22Rv1 (cell line): ENCODE measurements at regions not wholly inside any gene's neighbourhood (a gene's known extent, or its start where the extent isn't known, plus 50 kb on each side); places are given as distances from the start of the nearest gene placed in this dataset.

Experiments
- H3K27ac ChIP-seq: fragments of 450-650 bp; 2 replicates; pipeline ENCODE4 v1.5.1; 2017
- CTCF ChIP-seq: fragments of 450-650 bp; IDR thresholded peaks from 2 replicates; pipeline ENCODE4 v1.5.1; 2017; ENCODE audit warnings: mild to moderate bottlenecking
- ZFX ChIP-seq: fragments of 450-650 bp; IDR thresholded peaks from 2 replicates; pipeline ENCODE4 v1.6.1; 2017; ENCODE audit warnings: antibody characterized with exemption, borderline replicate concordance

GRCh38 chr3:74267131-74267530, 347.3 kb downstream of the CNTN3 start:
- TF ChIP-seq ZFX (no peak), CTCF (no peak)

GRCh38 chr3:74265069-74265468, 349.4 kb downstream of the CNTN3 start:
- TF ChIP-seq ZFX (no peak), CTCF (no peak)
- no peak overlapping the region for H3K27ac ChIP-seq

More at GRCh38 chr3:74267131-74267530, 347.3 kb downstream of the CNTN3 start:
- H3K27ac ChIP-seq: no peak overlapping the region

- no peak for TF ChIP-seq CTCF
- no peak overlapping the region for H3K27ac ChIP-seq
These were observed 351.4 kb downstream of the CNTN3 start for GRCh38 chr3:74263031-74263430.

GRCh38 chr3:74233091-74233490, 381.4 kb downstream of the CNTN3 start:
- no peak overlapping the region for H3K27ac ChIP-seq
- TF ChIP-seq ZFX (no peak), CTCF (no peak)

GRCh38 chr3:74217467-74217866, 397.0 kb downstream of the CNTN3 start:
- H3K27ac ChIP-seq: no peak overlapping the region
- TF ChIP-seq CTCF: no peak
- TF ChIP-seq ZFX: no peak

- no peak overlapping the region for H3K27ac ChIP-seq
- no peak for TF ChIP-seq CTCF
- no peak for TF ChIP-seq ZFX
These were observed 400.2 kb downstream of the CNTN3 start for GRCh38 chr3:74214286-74214685.

GRCh38 chr3:74210739-74211138, 403.7 kb downstream of the CNTN3 start:
- TF ChIP-seq CTCF (no peak), ZFX (no peak)
- no peak overlapping the region for H3K27ac ChIP-seq
